CD4-positive, alpha-beta T cell treated with Interleukin-1 beta for 1 hour (primary cell): ENCODE measurements at regions not wholly inside any gene's neighbourhood (a gene's known extent, or its start where the extent isn't known, plus 50 kb on each side); places are given as distances from the start of the nearest gene placed in this dataset.
"Not testable (repeated sequence)": the region's sequence is repeated elsewhere in the genome, so short reads cannot be mapped to it uniquely, and the experiment has no call there.

Experiments
- DNase-seq, 2 donors: peaks; one replicate each; pipeline ENCODE4 v3.0.0-alpha.2; 2020 to 2022

- DNase-seq, result no peak
Observed at GRCh38 chr15:81686021-81686420, 312.0 kb upstream of the TMC3 start.

- no peak for DNase-seq
Observed at GRCh38 chr15:81685237-81685636, 311.2 kb upstream of the TMC3 start.

- no peak for DNase-seq
Observed at GRCh38 chr15:81680829-81681228, 306.8 kb upstream of the TMC3 start.

- no peak for DNase-seq
Observed at GRCh38 chr15:81666839-81667238, 292.8 kb upstream of the TMC3 start.

GRCh38 chr15:81660976-81661375 lies 287.0 kb upstream of the TMC3 start:
- no peak for DNase-seq

GRCh38 chr15:81653259-81653658 lies 279.2 kb upstream of the TMC3 start:
- no peak for DNase-seq

- DNase-seq, result no peak
Observed at GRCh38 chr15:81645470-81645869, 271.5 kb upstream of the TMC3 start.

- no peak for DNase-seq
Observed at GRCh38 chr15:81643771-81644170, 269.8 kb upstream of the TMC3 start.

GRCh38 chr15:81642451-81642990 lies 268.5 kb upstream of the TMC3 start:
- no peak for DNase-seq

- DNase-seq, result not testable (repeated sequence)
Observed at GRCh38 chr15:81636064-81636463, 262.1 kb upstream of the TMC3 start.

GRCh38 chr15:81633889-81634288 lies 259.9 kb upstream of the TMC3 start:
- DNase-seq, result no peak

- no peak for DNase-seq
Observed at GRCh38 chr15:81625896-81626295, 251.9 kb upstream of the TMC3 start.

GRCh38 chr15:81619002-81619401 lies 245.0 kb upstream of the TMC3 start:
- no peak for DNase-seq

- DNase-seq, result no peak
Observed at GRCh38 chr15:81612631-81613030, 238.6 kb upstream of the TMC3 start.

GRCh38 chr15:81611679-81612078 lies 237.7 kb upstream of the TMC3 start:
- no peak for DNase-seq

- DNase-seq, result no peak
Observed at GRCh38 chr15:81608309-81608829, 234.4 kb upstream of the TMC3 start.

- DNase-seq, result no peak
Observed at GRCh38 chr15:81604713-81605112, 230.7 kb upstream of the TMC3 start.

GRCh38 chr15:81596159-81596865 lies 222.3 kb upstream of the TMC3 start:
- DNase-seq, result no peak

GRCh38 chr15:81595752-81596151 lies 221.7 kb upstream of the TMC3 start:
- no peak for DNase-seq

GRCh38 chr15:81589671-81590070 lies 215.7 kb upstream of the TMC3 start:
- no peak for DNase-seq

GRCh38 chr15:81575436-81576123 lies 201.6 kb upstream of the TMC3 start:
- DNase-seq, result no peak

- no peak for DNase-seq
Observed at GRCh38 chr15:81573098-81573746, 199.2 kb upstream of the TMC3 start.

- no peak for DNase-seq
Observed at GRCh38 chr15:81572190-81572589, 198.2 kb upstream of the TMC3 start.
